HCT116 (cell line): ENCODE measurements at regions not wholly inside any gene's neighbourhood (a gene's known extent, or its start where the extent isn't known, plus 50 kb on each side); places are given as distances from the start of the nearest gene placed in this dataset.

ENCODE experiments used
- ATAC-seq: fragments of 200-7000 bp; cut with Tn5 transposase; 2 replicates; pipeline ENCODE4 v1.9.1; 2020; ENCODE audit warnings: mild to moderate bottlenecking, moderate library complexity
- BruUV-seq: library from RNA; stranded (reverse); fragments of 400-500 nt; replicated peaks from 2 replicates; lab custom pipeline; 2021; lab: Mats Ljungman, UMichigan
- CTCF ChIA-PET: fragments of 300-600 bp; sonication (Branson Sonifier 250); formaldehyde crosslinking; loops from one replicate; lab custom pipeline; 2021; ENCODE audit warnings: antibody characterized with exemption; lab: Charles Lee
- POLR2A ChIA-PET: fragments of 300-600, 350-600 bp; sonication (Branson Sonifier 250); formaldehyde crosslinking; loops from one replicate; lab custom pipeline; 2021; ENCODE audit warnings: antibody characterized with exemption; lab: Charles Lee
- RAD21 ChIA-PET, 2 experiments: fragments of 300-600 bp; sonication (Branson Sonifier 250); formaldehyde crosslinking; loops; one replicate each; lab custom pipeline; 2023; ENCODE audit warnings: low total read pairs in 2 of 2; ENCODE audit not compliant: uncharacterized antibody in 2 of 2, unreplicated experiment in 2 of 2, low non-redundant PET in 1 of 2; lab: Charles Lee
- DNase-seq: peaks from one replicate; pipeline ENCODE4 v3.0.0-alpha.2; 2010; ENCODE audit warnings: low read depth, low spot score
- H2AFZ ChIP-seq: fragments of 200-600 bp; shearing (Covaris generic), sonication (generic); 2 replicates; pipeline ENCODE4 v1.6.1; 2017; ENCODE audit warnings: low read depth, mixed run types, mixed read lengths, antibody characterized with exemption, low read length; ENCODE audit not compliant: poor library complexity, severe bottlenecking
- H3K27ac ChIP-seq: 2 replicates; pipeline ENCODE4 v1.5.1; 2012; ENCODE audit warnings: low read depth, low read length
- H3K27me3 ChIP-seq: fragments of 200-600 bp; sonication (generic); 2 replicates; pipeline ENCODE4 v1.6.1; 2016; ENCODE audit warnings: mixed run types, low read length, mixed read lengths; ENCODE audit not compliant: insufficient read depth
- H3K36me3 ChIP-seq, 2 experiments: fragments of 200-500 bp in 1 of 2; fragments of 200-600 bp in 1 of 2; sonication (Bioruptor generic) in 1 of 2; sonication (generic) in 1 of 2; 2 replicates each; pipeline versions ENCODE4 v1.5.1 to v1.6.1; 2014 to 2016; ENCODE audit warnings: low read length in 2 of 2, inconsistent platforms in 1 of 2, mixed read lengths in 1 of 2, mixed run types in 1 of 2; ENCODE audit not compliant: insufficient read depth in 2 of 2, control insufficient read depth in 1 of 2
- H3K4me1 ChIP-seq, 2 experiments: fragments of 200-600 bp in 1 of 2; sonication (generic) in 1 of 2; 2 replicates each; pipeline versions ENCODE4 v1.5.1 to v1.6.1; 2012 to 2017; ENCODE audit warnings: low read length in 2 of 2, inconsistent platforms in 1 of 2, mild to moderate bottlenecking in 1 of 2, mixed read lengths in 1 of 2, mixed run types in 1 of 2, moderate library complexity in 1 of 2; ENCODE audit not compliant: insufficient read depth in 2 of 2, control insufficient read depth in 1 of 2
- H3K4me2 ChIP-seq: fragments of 200-600 bp; sonication (generic); 2 replicates; pipeline ENCODE4 v1.6.1; 2017; ENCODE audit warnings: mixed run types, low read length, mixed read lengths
- H3K4me3 ChIP-seq, 2 experiments: fragments of 200-600 bp in 1 of 2; sonication (generic) in 1 of 2; replicated peaks in 1 of 2; 2 replicates each; pipeline ENCODE4 v1.5.1; 2011 to 2016; ENCODE audit warnings: low read length in 2 of 2, control low read depth in 1 of 2, low read depth in 1 of 2, mild to moderate bottlenecking in 1 of 2, mixed read lengths in 1 of 2, mixed run types in 1 of 2
- H3K79me2 ChIP-seq: fragments of 200-600 bp; sonication (generic); 2 replicates; pipeline ENCODE4 v1.6.1; 2017; ENCODE audit warnings: mild to moderate bottlenecking, mixed run types, low read length, moderate library complexity, mixed read lengths; ENCODE audit not compliant: insufficient read depth
- H3K9ac ChIP-seq: fragments of 200-600 bp; sonication (generic); 2 replicates; pipeline ENCODE4 v1.6.1; 2016; ENCODE audit warnings: low read length, mixed read lengths
- H3K9me2 ChIP-seq: fragments of 200-600 bp; sonication (generic), shearing (Covaris generic); 2 replicates; pipeline ENCODE4 v1.6.1; 2017; ENCODE audit warnings: mixed run types, mild to moderate bottlenecking, moderate library complexity; ENCODE audit not compliant: insufficient read depth
- H3K9me3 ChIP-seq, 2 experiments: fragments of 200-500 bp in 1 of 2; fragments of 200-600 bp in 1 of 2; sonication (Bioruptor generic) in 1 of 2; sonication (generic) in 1 of 2; 2 replicates each; pipeline ENCODE4 v1.6.1; 2014 to 2017; ENCODE audit warnings: low read length in 2 of 2, mixed read lengths in 2 of 2, inconsistent platforms in 1 of 2, low read depth in 1 of 2, mild to moderate bottlenecking in 1 of 2, mixed run types in 1 of 2, moderate library complexity in 1 of 2; ENCODE audit not compliant: control insufficient read depth in 1 of 2, insufficient read depth in 1 of 2
- H4K20me1 ChIP-seq: fragments of 200-600 bp; sonication (generic), shearing (Covaris generic); 2 replicates; pipeline ENCODE4 v1.6.1; 2017; ENCODE audit warnings: mixed run types, mild to moderate bottlenecking, moderate library complexity; ENCODE audit not compliant: insufficient read depth
- CBX3 ChIP-seq: IDR thresholded peaks from 2 replicates; pipeline ENCODE4 v1.6.1; 2012; ENCODE audit warnings: low read depth
- CEBPB ChIP-seq: IDR thresholded peaks from 2 replicates; pipeline ENCODE4 v1.6.1; 2012; ENCODE audit warnings: low read depth
- CTCF ChIP-seq, 3 experiments: fragments of 200-600 bp in 1 of 3; sonication (generic) in 1 of 3; IDR thresholded peaks in 2 of 3; conservative IDR thresholded peaks in 1 of 3; 2 replicates each; pipeline ENCODE4 v1.5.1; 2012 to 2017; ENCODE audit warnings: low read depth in 2 of 3, low read length in 2 of 3, antibody characterized with exemption in 1 of 3, borderline replicate concordance in 1 of 3, control low read depth in 1 of 3, mild to moderate bottlenecking in 1 of 3, mixed read lengths in 1 of 3, mixed run types in 1 of 3, moderate library complexity in 1 of 3; ENCODE audit not compliant: insufficient read depth in 1 of 3
- EGR1 ChIP-seq: IDR thresholded peaks from 2 replicates; pipeline ENCODE4 v1.6.1; 2012; ENCODE audit warnings: low read depth
- ELF1 ChIP-seq: IDR thresholded peaks from 2 replicates; pipeline ENCODE4 v1.6.1; 2012; ENCODE audit warnings: low read depth, borderline replicate concordance
- EZH2 ChIP-seq: fragments of 200-600 bp; sonication (generic); IDR thresholded peaks from 2 replicates; pipeline ENCODE4 v1.6.1; 2017; ENCODE audit warnings: antibody characterized with exemption, mixed run types
- FOSL1 ChIP-seq: IDR thresholded peaks from 2 replicates; pipeline ENCODE4 v1.6.1; 2012; ENCODE audit warnings: low read depth
- JUND ChIP-seq: IDR thresholded peaks from 2 replicates; pipeline ENCODE4 v1.6.1; 2012
- POLR2A ChIP-seq: IDR thresholded peaks from 2 replicates; pipeline ENCODE4 v1.7.0; 2011; ENCODE audit warnings: borderline replicate concordance; ENCODE audit not compliant: insufficient read depth, insufficient read length; ENCODE audit errors: extremely low read depth
- SIN3A ChIP-seq: IDR thresholded peaks from 2 replicates; pipeline ENCODE4 v1.6.1; 2012; ENCODE audit warnings: low read depth
- SP1 ChIP-seq: IDR thresholded peaks from 2 replicates; pipeline ENCODE4 v1.6.1; 2012; ENCODE audit warnings: low read depth
- SRF ChIP-seq: IDR thresholded peaks from 2 replicates; pipeline ENCODE4 v1.6.1; 2012; ENCODE audit warnings: low read depth
- TCF7L2 ChIP-seq: IDR thresholded peaks from 2 replicates; pipeline ENCODE4 v1.7.0; 2011; ENCODE audit warnings: borderline replicate concordance, inconsistent platforms; ENCODE audit not compliant: insufficient read depth, insufficient read length; ENCODE audit errors: extremely low read depth
- ZFX ChIP-seq: fragments of 450-650 bp; IDR thresholded peaks from 2 replicates; pipeline ENCODE4 v1.6.1; 2017
- intact Hi-C: fragments of 100-400 bp; cut with micrococcal nuclease; formaldehyde crosslinking; loops from 2 replicates; pipeline ENCODE4 v1.10.0; 2022
- TF ChIP-seq, protein P1 (sequence below): IDR thresholded peaks from 2 replicates; pipeline ENCODE4 v1.6.1; 2012

DNA sequence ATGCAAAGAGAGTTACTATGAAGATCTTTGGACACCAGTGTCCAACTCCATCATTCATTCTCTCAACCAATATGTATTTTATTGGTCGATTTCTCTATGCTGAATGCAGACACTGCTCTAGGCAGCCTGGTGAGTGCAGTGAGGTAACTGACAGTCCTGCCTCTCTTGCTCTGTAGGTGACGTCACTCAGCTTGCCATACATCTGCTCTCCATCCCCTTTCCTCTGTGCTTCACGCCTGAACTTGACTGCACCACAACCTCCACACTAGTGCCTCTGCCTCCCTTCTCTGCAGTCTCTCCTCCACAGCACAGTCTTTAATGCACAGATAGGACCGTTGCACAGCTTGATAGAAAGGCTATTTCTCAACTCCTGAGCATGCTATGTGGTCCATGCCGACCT is 344.9 kb upstream of the NOCT start:
- DNase-seq = no peak
- Histone ChIP-seq H3K36me3 (no peaks in the 10 kb centered on the region), H3K79me2 (no peaks in the 10 kb centered on the region), H3K4me3 (no peak overlapping the region), H4K20me1 (no peaks in the 10 kb centered on the region), H3K4me1 (no peaks in the 10 kb centered on the region), H3K27ac (no peak overlapping the region), H2AFZ (no peak overlapping the region), H3K9me3 (no peaks in the 10 kb centered on the region), H3K9ac (no peak overlapping the region), H3K27me3 (no peaks in the 10 kb centered on the region), H3K4me2 (no peak overlapping the region), H3K9me2 (no peaks in the 10 kb centered on the region)
- ChIA-PET RAD21 (no interaction called here), POLR2A (no interaction called here), CTCF (no interaction called here)
- TF ChIP-seq TCF7L2 (no peak), ELF1 (no peak), JUND (no peak), SRF (no peak), ZFX (no peak), CEBPB (no peak), CTCF (IDR thresholded peaks at IDR 0.05 in 2 of 3, conservative IDR thresholded peaks at IDR 0.05 in 1 of 3; ENCODE audit: borderline replicate concordance in 1 of 3, insufficient read depth in 1 of 3, low read depth in 2 of 3, low read length in 2 of 3) (no peak), POLR2A (no peak), CBX3 (no peak), FOSL1 (no peak), SIN3A (no peak), EZH2 (no peak), SP1 (no peak), EGR1 (no peak)
- TF ChIP-seq, protein P1, sequence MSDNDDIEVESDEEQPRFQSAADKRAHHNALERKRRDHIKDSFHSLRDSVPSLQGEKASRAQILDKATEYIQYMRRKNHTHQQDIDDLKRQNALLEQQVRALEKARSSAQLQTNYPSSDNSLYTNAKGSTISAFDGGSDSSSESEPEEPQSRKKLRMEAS = no peak
- no TSS peak for BruUV-seq
- intact Hi-C loops = no loop called here
- no peak for ATAC-seq
